NT2/D1 (cell line): ENCODE measurements at regions not wholly inside any gene's neighbourhood (a gene's known extent, or its start where the extent isn't known, plus 50 kb on each side); places are given as distances from the start of the nearest gene placed in this dataset.

Experiments
- DNase-seq: peaks from one replicate; pipeline ENCODE4 v3.0.0-alpha.2; 2011; ENCODE audit warnings: low read depth, low spot score
- H3K27me3 ChIP-seq: 2 replicates; pipeline ENCODE4 v1.6.0; 2011; ENCODE audit warnings: mild to moderate bottlenecking; ENCODE audit not compliant: insufficient read length, insufficient read depth
- H3K36me3 ChIP-seq: 2 replicates; pipeline ENCODE4 v1.6.1; 2011; ENCODE audit warnings: mild to moderate bottlenecking, low read length, mixed read lengths; ENCODE audit not compliant: insufficient read depth, insufficient read length
- H3K4me1 ChIP-seq: 2 replicates; pipeline ENCODE4 v1.5.1; 2011; ENCODE audit not compliant: insufficient read depth, insufficient read length
- H3K4me3 ChIP-seq: 2 replicates; pipeline ENCODE4 v1.5.1; 2011; ENCODE audit warnings: low read depth; ENCODE audit not compliant: insufficient read length
- H3K9ac ChIP-seq: 2 replicates; pipeline ENCODE4 v1.6.0; 2011; ENCODE audit warnings: low read depth; ENCODE audit not compliant: insufficient read length
- H3K9me3 ChIP-seq: 2 replicates; pipeline ENCODE4 v1.5.1; 2011; ENCODE audit warnings: mild to moderate bottlenecking, low read length; ENCODE audit not compliant: insufficient read depth
- SUZ12 ChIP-seq: IDR thresholded peaks from 2 replicates; pipeline ENCODE4 v1.6.1; 2011; ENCODE audit not compliant: insufficient read length, insufficient read depth; ENCODE audit errors: extremely low read depth
- YY1 ChIP-seq: IDR thresholded peaks from 2 replicates; pipeline ENCODE4 v1.6.1; 2011; ENCODE audit not compliant: insufficient read length, insufficient read depth
- ZNF274 ChIP-seq: IDR thresholded peaks from 2 replicates; pipeline ENCODE4 v1.6.1; 2011; ENCODE audit warnings: mild to moderate bottlenecking, low read depth, low read length

DNA sequence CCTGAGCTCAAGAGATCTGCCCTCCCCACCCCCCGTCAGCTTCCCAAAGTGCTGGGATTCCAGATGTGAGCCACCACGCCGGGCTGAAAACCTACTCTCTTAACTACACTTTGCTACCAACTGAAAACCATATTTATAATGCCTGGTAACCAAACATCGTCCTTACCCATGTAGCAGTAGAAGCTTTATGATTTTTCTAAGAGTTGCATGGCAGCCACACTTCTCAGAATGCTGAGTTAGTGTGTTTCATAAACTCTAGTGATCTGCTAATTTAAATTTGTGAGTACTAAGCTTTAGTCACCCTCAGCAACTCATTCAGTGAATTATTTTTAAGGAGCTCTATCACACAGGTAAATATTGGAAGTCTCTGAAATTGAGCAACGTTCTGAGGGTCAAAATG, 478.4 kb downstream of the KDM4C start:
- no peaks in the 10 kb centered on the region for H3K4me1 ChIP-seq
- no peaks in the 10 kb centered on the region for H3K27me3 ChIP-seq
- no peak for TF ChIP-seq ZNF274
- no peak for TF ChIP-seq YY1
- TF ChIP-seq SUZ12 = no peak
- H3K4me3 ChIP-seq = no peak overlapping the region
- no peak overlapping the region for H3K9ac ChIP-seq
- H3K9me3 ChIP-seq = peaks cover 14% of the 10 kb centered on the region; the same call in 1 of the 2 replicates
- no peak for DNase-seq
- H3K36me3 ChIP-seq = no peaks in the 10 kb centered on the region

DNA sequence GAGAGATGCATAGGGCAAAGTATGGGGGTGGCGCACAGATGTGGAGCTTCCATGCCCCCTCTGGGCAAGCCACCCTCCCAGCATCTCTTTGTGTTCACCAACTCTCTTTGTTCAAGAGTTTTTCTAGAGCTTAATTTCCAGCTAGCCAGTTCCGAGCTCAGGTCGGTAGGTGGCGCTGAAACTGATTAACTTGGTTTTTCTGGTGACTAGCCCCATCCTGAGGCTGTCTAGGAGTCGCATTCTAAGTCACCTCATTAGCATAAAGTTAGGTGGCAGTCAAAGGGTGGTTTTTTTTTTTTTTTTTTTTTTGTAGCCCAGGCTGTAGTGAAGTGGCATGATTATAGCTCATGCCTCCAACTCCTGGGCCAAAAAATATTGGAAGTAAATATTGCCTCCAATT, 476.4 kb downstream of the KDM4C start:
- no peaks in the 10 kb centered on the region for H3K27me3 ChIP-seq
- no peak for TF ChIP-seq ZNF274
- TF ChIP-seq YY1 = no peak
- TF ChIP-seq SUZ12 = no peak

DNA sequence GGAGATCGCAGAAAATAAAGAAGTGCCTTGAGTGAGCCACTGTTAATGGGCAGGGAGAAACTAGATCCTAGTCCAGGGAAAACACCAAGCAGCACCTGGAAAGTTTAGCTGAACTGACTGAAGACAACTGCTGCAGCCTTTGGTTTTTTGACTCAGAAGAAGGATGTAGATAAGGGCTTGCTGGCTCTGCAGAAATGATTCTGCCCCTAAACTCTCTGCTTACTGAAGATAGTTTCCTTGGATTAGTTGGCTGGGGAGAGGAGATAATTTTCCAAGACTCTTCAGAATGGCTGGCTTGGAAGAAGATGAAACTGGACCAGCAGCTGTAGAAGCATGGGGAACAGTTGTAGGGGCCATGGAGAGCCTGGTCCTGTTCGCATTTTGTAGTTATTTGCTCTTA, 471.8 kb downstream of the KDM4C start:
- no peak for DNase-seq
- H3K4me1 ChIP-seq = no peaks in the 10 kb centered on the region

More for the DNA sequence above, 476.4 kb downstream of the KDM4C start:
- peak; percentile 49 for DNase-seq
- no peaks in the 10 kb centered on the region for H3K4me1 ChIP-seq
- peaks cover 14% of the 10 kb centered on the region; the same call in 1 of the 2 replicates for H3K9me3 ChIP-seq
- no peak overlapping the region for H3K9ac ChIP-seq
- no peak overlapping the region for H3K4me3 ChIP-seq
- H3K36me3 ChIP-seq = no peaks in the 10 kb centered on the region

DNA sequence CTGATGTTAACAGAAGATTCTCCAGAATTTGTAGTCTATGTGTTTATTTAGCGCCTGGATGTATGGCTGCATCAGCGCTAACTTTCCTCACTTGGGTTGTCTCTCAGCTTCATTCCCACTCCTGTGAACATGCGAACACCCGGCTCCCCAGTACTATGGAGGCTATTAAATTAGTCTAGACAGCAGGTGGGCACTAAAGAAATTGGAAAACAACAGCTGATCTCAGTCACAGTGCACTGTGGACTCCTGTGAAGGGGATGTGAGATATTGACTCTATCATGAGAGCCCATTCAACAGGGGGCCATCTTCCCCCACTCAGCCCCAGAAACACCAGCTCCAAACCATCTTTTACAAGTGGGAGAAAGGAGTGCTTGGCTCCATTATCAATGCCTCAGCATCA, 471.0 kb downstream of the KDM4C start:
- no peak for DNase-seq
- no peak for TF ChIP-seq SUZ12
- no peak for TF ChIP-seq YY1
- TF ChIP-seq ZNF274 = no peak

More for the DNA sequence above, 471.8 kb downstream of the KDM4C start:
- H3K9me3 ChIP-seq = peaks cover 6% of the 10 kb centered on the region; the same call in 1 of the 2 replicates
- TF ChIP-seq ZNF274 (no peak), YY1 (no peak), SUZ12 (no peak)
- no peak overlapping the region for H3K4me3 ChIP-seq
- H3K27me3 ChIP-seq = no peaks in the 10 kb centered on the region
- H3K9ac ChIP-seq = no peak overlapping the region
- H3K36me3 ChIP-seq = no peaks in the 10 kb centered on the region

DNA sequence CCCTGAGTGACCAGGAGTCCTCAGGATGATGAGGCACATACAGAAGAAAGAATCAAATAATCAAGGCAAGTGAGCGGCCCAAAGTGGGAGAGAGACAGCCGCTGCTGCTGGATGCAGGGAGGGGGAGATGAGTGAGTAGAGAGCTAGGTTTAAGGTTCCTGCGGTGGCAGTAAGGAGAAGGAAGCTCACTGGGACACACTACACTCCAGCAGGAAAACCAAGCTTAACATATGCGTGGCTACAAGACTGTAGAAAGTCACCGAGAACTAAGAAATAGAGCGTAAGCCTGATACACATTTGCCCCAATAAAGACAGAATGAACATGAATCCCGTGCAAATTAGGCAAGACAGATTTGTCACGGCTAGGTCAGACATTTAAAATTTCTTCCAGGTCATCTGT, 470.2 kb downstream of the KDM4C start:
- no peak overlapping the region for H3K4me3 ChIP-seq
- DNase-seq = no peak
- no peaks in the 10 kb centered on the region for H3K4me1 ChIP-seq
- no peaks in the 10 kb centered on the region for H3K27me3 ChIP-seq
- H3K36me3 ChIP-seq = no peaks in the 10 kb centered on the region
- H3K9ac ChIP-seq = no peak overlapping the region
- H3K9me3 ChIP-seq = no peaks in the 10 kb centered on the region
- TF ChIP-seq SUZ12 = no peak
- no peak for TF ChIP-seq YY1
- no peak for TF ChIP-seq ZNF274

More for the DNA sequence above, 471.0 kb downstream of the KDM4C start:
- Histone ChIP-seq H3K4me1 (no peaks in the 10 kb centered on the region), H3K4me3 (no peak overlapping the region), H3K27me3 (no peaks in the 10 kb centered on the region), H3K36me3 (no peaks in the 10 kb centered on the region), H3K9ac (no peak overlapping the region), H3K9me3 (no peaks in the 10 kb centered on the region)

DNA sequence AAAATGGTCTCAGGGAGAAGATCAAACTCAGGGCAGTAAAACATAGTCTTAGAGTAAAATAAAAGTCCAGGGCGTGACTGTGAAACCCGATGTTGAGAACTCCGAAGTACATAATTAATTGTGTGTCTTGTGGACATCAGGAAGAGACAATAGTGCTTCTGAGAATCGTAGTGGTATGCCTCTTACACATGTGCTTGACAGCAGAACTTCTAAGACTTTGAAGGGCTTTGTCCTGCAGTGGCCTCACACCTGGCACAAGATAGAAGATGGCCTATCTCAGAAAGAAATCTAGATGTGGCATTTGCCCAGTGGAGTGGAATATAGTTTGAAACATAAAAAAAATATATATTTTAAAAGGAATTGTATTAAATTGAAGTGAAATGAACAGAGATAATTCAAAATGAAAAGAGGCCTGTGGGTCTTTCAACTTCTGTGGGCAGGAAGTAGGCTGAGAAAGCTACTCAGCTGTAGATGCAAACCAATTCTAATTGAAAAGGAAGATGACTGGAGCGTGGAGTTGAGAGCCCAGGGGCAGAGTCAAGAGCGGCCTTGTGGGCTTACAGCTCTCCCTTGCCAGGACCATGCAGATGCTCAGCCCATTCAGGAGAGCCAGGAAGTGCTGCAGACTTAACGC, 468.4 kb downstream of the KDM4C start:
- Histone ChIP-seq H3K27me3 (no peaks in the 10 kb centered on the region), H3K9ac (no peak overlapping the region), H3K36me3 (no peaks in the 10 kb centered on the region), H3K4me1 (no peaks in the 10 kb centered on the region), H3K4me3 (no peak overlapping the region), H3K9me3 (no peaks in the 10 kb centered on the region)
- no peak for DNase-seq
- TF ChIP-seq ZNF274 (no peak), YY1 (no peak), SUZ12 (no peak)
